Activated CD4-positive, alpha-beta T cell treated with anti-CD3 and anti-CD28 coated beads, Interleukin-2, amount 50 U/mL, for 4 hours (primary cell): ENCODE measurements at regions not wholly inside any gene's neighbourhood (a gene's known extent, or its start where the extent isn't known, plus 50 kb on each side); places are given as distances from the start of the nearest gene placed in this dataset.

Experiments used
- DNase-seq, 2 experiments: peaks; one replicate each; pipeline ENCODE4 v3.0.0-alpha.2; 2020

- no peak for DNase-seq
Measured at GRCh38 chr2:238689871-238690389, 158.0 kb upstream of the TWIST2 start.

- DNase-seq: no peak
Measured at GRCh38 chr2:238690511-238690910, 157.4 kb upstream of the TWIST2 start.

GRCh38 chr2:238691596-238692491 lies 156.0 kb upstream of the TWIST2 start:
- no peak for DNase-seq

- DNase-seq: no peak
Measured at GRCh38 chr2:238692562-238692961, 155.3 kb upstream of the TWIST2 start.

GRCh38 chr2:238693337-238694093 lies 154.4 kb upstream of the TWIST2 start:
- DNase-seq: no peak

- DNase-seq: no peak
Measured at GRCh38 chr2:238694136-238694755, 153.6 kb upstream of the TWIST2 start.

- no peak for DNase-seq
Measured at GRCh38 chr2:238694922-238695321, 153.0 kb upstream of the TWIST2 start.

- no peak for DNase-seq
Measured at GRCh38 chr2:238695538-238695937, 152.3 kb upstream of the TWIST2 start.

- no peak for DNase-seq
Measured at GRCh38 chr2:238696331-238696730, 151.6 kb upstream of the TWIST2 start.

- DNase-seq: no peak
Measured at GRCh38 chr2:238696786-238697185, 151.1 kb upstream of the TWIST2 start.

GRCh38 chr2:238697193-238698071 lies 150.5 kb upstream of the TWIST2 start:
- no peak for DNase-seq

GRCh38 chr2:238698072-238698352 lies 149.9 kb upstream of the TWIST2 start:
- DNase-seq: no peak

GRCh38 chr2:238698451-238699306 lies 149.2 kb upstream of the TWIST2 start:
- DNase-seq: no peak

GRCh38 chr2:238699307-238700116 lies 148.4 kb upstream of the TWIST2 start:
- DNase-seq: no peak

- no peak for DNase-seq
Measured at GRCh38 chr2:238700117-238700457, 147.8 kb upstream of the TWIST2 start.

GRCh38 chr2:238700506-238701340 lies 147.2 kb upstream of the TWIST2 start:
- no peak for DNase-seq

GRCh38 chr2:238701341-238702206 lies 146.3 kb upstream of the TWIST2 start:
- DNase-seq: no peak

GRCh38 chr2:238702276-238703052 lies 145.4 kb upstream of the TWIST2 start:
- no peak for DNase-seq
